B cell (primary cell): ENCODE measurements at regions not wholly inside any gene's neighbourhood (a gene's known extent, or its start where the extent isn't known, plus 50 kb on each side); places are given as distances from the start of the nearest gene placed in this dataset.
"Not testable (repeated sequence)": the region's sequence is repeated elsewhere in the genome, so short reads cannot be mapped to it uniquely, and the experiment has no call there.

Experiments used
- ATAC-seq: fragments of 200-7000 bp; cut with Tn5 transposase; one replicate; pipeline ENCODE4 v1.10.0; 2021; ENCODE audit warnings: low read depth, mild to moderate bottlenecking, moderate number of reproducible peaks, moderate library complexity
- CTCF ChIA-PET: fragments of 350-600 bp; sonication (Branson Sonifier 250); formaldehyde crosslinking; loops from one replicate; lab custom pipeline; 2021; ENCODE audit warnings: antibody characterized with exemption, inconsistent platforms; lab: Charles Lee
- POLR2A ChIA-PET: fragments of 350-600 bp; sonication (Branson Sonifier 250); formaldehyde crosslinking; loops from one replicate; lab custom pipeline; 2021; ENCODE audit warnings: antibody characterized with exemption; lab: Charles Lee
- DNase-seq: peaks from one replicate; pipeline ENCODE4 v3.0.0; 2013
- H2AFZ ChIP-seq: 2 replicates; pipeline ENCODE4 v1.6.1; 2012; ENCODE audit warnings: mild to moderate bottlenecking, low read depth, low read length; ENCODE audit not compliant: insufficient read depth, poor library complexity, severe bottlenecking
- H3K27ac ChIP-seq, 2 donors: 1 replicate in 1 of 2; 2 replicates in 1 of 2; pipeline ENCODE4 v1.5.1; 2012 to 2013; ENCODE audit warnings: low read length in 2 of 2, mild to moderate bottlenecking in 2 of 2, moderate library complexity in 1 of 2
- H3K27me3 ChIP-seq, 4 experiments: fragments of 200-600 bp in 1 of 4; sonication (generic) in 1 of 4; replicated peaks in 1 of 4; 1 replicate in 2 of 4; 2 replicates in 2 of 4; pipeline versions ENCODE4 v1.6.1 to v1.7.0; 2013 to 2016; ENCODE audit warnings: low read length in 3 of 4, mild to moderate bottlenecking in 2 of 4, mixed read lengths in 1 of 4, moderate library complexity in 1 of 4; ENCODE audit not compliant: insufficient read depth in 4 of 4, control insufficient read depth in 3 of 4; ENCODE audit errors: control extremely low read depth in 1 of 4
- H3K36me3 ChIP-seq, 2 experiments: replicated peaks in 1 of 2; 1 replicate in 1 of 2; 2 replicates in 1 of 2; pipeline versions ENCODE4 v1.6.1 to v1.7.1; 2013; ENCODE audit warnings: low read length in 1 of 2; ENCODE audit not compliant: insufficient read depth in 2 of 2, control insufficient read depth in 1 of 2; ENCODE audit errors: control extremely low read depth in 1 of 2, extremely low read depth in 1 of 2
- H3K4me1 ChIP-seq, 2 donors: fragments of 200-600 bp in 1 of 2; sonication (generic) in 1 of 2; 1 replicate in 1 of 2; 2 replicates in 1 of 2; pipeline versions ENCODE4 v1.5.1 to v1.6.1; 2013 to 2017; ENCODE audit warnings: low read length in 2 of 2; ENCODE audit not compliant: control insufficient read depth in 2 of 2, insufficient read depth in 2 of 2
- H3K4me2 ChIP-seq: replicated peaks from 2 replicates; pipeline ENCODE3; 2012; ENCODE audit warnings: mild to moderate bottlenecking, low read depth, low read length; ENCODE audit not compliant: poor library complexity, severe bottlenecking
- H3K4me3 ChIP-seq, 5 experiments: fragments of 200-600 bp in 1 of 5; sonication (generic) in 1 of 5; 1 replicate in 3 of 5; 2 replicates in 2 of 5; pipeline versions ENCODE4 v1.5.1 to v1.7.0; 2011 to 2016; ENCODE audit warnings: low read length in 4 of 5, mild to moderate bottlenecking in 4 of 5, low read depth in 2 of 5, control low read depth in 1 of 5, moderate library complexity in 1 of 5; ENCODE audit not compliant: insufficient read depth in 1 of 5; ENCODE audit errors: control extremely low read depth in 1 of 5, extremely low read depth in 1 of 5
- H3K79me2 ChIP-seq: fragments of 200-600 bp; sonication (generic); one replicate; pipeline ENCODE4 v1.6.0; 2016; ENCODE audit warnings: low read length; ENCODE audit not compliant: control insufficient read depth, insufficient read depth
- H3K9ac ChIP-seq: fragments of 200-600 bp; sonication (generic); 2 replicates; pipeline ENCODE4 v1.6.1; 2017; ENCODE audit warnings: mild to moderate bottlenecking, low read length, moderate library complexity
- H3K9me3 ChIP-seq, 3 donors: one replicate each; pipeline versions ENCODE4 v1.6.1 to v1.7.1; 2013; ENCODE audit warnings: low read length in 2 of 3; ENCODE audit not compliant: control insufficient read depth in 2 of 3, insufficient read depth in 1 of 3; ENCODE audit errors: control extremely low read depth in 1 of 3
- H4K20me1 ChIP-seq: 2 replicates; pipeline ENCODE4 v1.6.0; 2012; ENCODE audit warnings: mild to moderate bottlenecking, low read length; ENCODE audit not compliant: insufficient read depth, control insufficient read depth, poor library complexity, severe bottlenecking
- H3K27ac Mint-ChIP-seq: one replicate; pipeline ENCODE4 v1.8.0; 2021; ENCODE audit warnings: mixed read lengths
- H3K27me3 Mint-ChIP-seq: one replicate; pipeline ENCODE4 v1.8.0; 2021; ENCODE audit warnings: mixed read lengths
- H3K4me1 Mint-ChIP-seq: one replicate; pipeline ENCODE4 v1.8.0; 2021; ENCODE audit warnings: mixed read lengths
- H3K4me3 Mint-ChIP-seq: one replicate; pipeline ENCODE4 v1.8.0; 2021; ENCODE audit warnings: mixed read lengths
- H3K9me3 Mint-ChIP-seq: one replicate; pipeline ENCODE4 v1.8.0; 2022; ENCODE audit warnings: mixed read lengths; ENCODE audit not compliant: insufficient read depth
- WGBS: methylation state at CpG from one replicate; pipeline ENCODE4 v1.1.5; 2013; ENCODE audit warnings: missing lambda C conversion rate; ENCODE audit not compliant: insufficient coverage; 5-methylcytosine and 5-hydroxymethylcytosine counted together
- intact Hi-C: fragments of 100-400 bp; cut with micrococcal nuclease; formaldehyde crosslinking; loops from one replicate; pipeline ENCODE4 v1.10.0; 2022

DNA sequence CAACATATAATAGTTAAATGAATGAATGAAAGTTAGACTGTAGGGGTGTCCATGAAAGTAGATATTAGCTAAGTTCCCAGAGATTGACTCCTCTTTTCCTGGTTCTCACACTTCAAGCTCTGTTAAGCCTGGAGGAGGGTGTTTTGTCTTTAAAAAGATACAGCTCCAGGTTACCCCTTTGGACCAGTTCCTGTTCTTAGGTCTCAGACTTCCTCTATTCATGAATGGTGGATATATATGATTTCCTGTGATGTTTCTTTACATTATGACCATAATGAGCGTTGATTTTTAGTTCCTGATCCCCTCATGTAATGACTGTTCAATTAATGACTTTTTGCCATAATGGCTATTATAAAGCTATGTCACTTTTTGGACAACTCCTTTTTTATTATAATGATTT, 115.9 kb downstream of the FAM72C start:
- intact Hi-C loops, H3K36me3 ChIP-seq, H3K27ac ChIP-seq, H3K9me3 Mint-ChIP-seq, H3K4me3 Mint-ChIP-seq, H3K4me3 ChIP-seq, H3K4me1 ChIP-seq, H3K27me3 ChIP-seq, ATAC-seq, H3K9me3 ChIP-seq, H3K4me1 Mint-ChIP-seq, POLR2A ChIA-PET, H3K9ac ChIP-seq, H3K27ac Mint-ChIP-seq, CTCF ChIA-PET, H2AFZ ChIP-seq, DNase-seq, H3K4me2 ChIP-seq, H3K27me3 Mint-ChIP-seq, H3K79me2 ChIP-seq, H4K20me1 ChIP-seq: not testable (repeated sequence)
- no CpG with 5 or more reads among the region's 1 CpG for WGBS

- H3K4me3 Mint-ChIP-seq, H3K9ac ChIP-seq, H3K27me3 Mint-ChIP-seq, H3K4me3 ChIP-seq, H3K9me3 ChIP-seq, H3K4me1 ChIP-seq, H3K27me3 ChIP-seq, H3K79me2 ChIP-seq, H3K9me3 Mint-ChIP-seq, H4K20me1 ChIP-seq, DNase-seq, ATAC-seq, POLR2A ChIA-PET, H3K36me3 ChIP-seq, H3K27ac Mint-ChIP-seq, H3K27ac ChIP-seq, intact Hi-C loops, H3K4me2 ChIP-seq, CTCF ChIA-PET, H3K4me1 Mint-ChIP-seq, H2AFZ ChIP-seq: not testable (repeated sequence)
- no CpG with 5 or more reads among the region's 2 CpGs for WGBS
Measured at GRCh38 chr1:143854069-143854468, 117.7 kb downstream of the FAM72C start.

GRCh38 chr1:143850637-143851036, 121.1 kb downstream of the FAM72C start:
- H3K4me2 ChIP-seq, H3K4me3 Mint-ChIP-seq, H3K4me1 Mint-ChIP-seq, H3K36me3 ChIP-seq, H3K27ac ChIP-seq, H2AFZ ChIP-seq, H4K20me1 ChIP-seq, H3K9ac ChIP-seq, H3K9me3 ChIP-seq, H3K4me1 ChIP-seq, CTCF ChIA-PET, H3K79me2 ChIP-seq, H3K4me3 ChIP-seq, intact Hi-C loops, H3K27me3 Mint-ChIP-seq, H3K9me3 Mint-ChIP-seq, H3K27ac Mint-ChIP-seq, POLR2A ChIA-PET, H3K27me3 ChIP-seq, ATAC-seq, DNase-seq: not testable (repeated sequence)
- WGBS = no CpG with 5 or more reads among the region's 2 CpGs

GRCh38 chr1:143848859-143849258, 122.9 kb downstream of the FAM72C start:
- intact Hi-C loops, ATAC-seq, H3K27me3 ChIP-seq, H3K27ac Mint-ChIP-seq, H3K27me3 Mint-ChIP-seq, H3K36me3 ChIP-seq, H3K27ac ChIP-seq, H3K9me3 Mint-ChIP-seq, H3K4me1 ChIP-seq, H3K4me1 Mint-ChIP-seq, H3K4me2 ChIP-seq, H3K9me3 ChIP-seq, H3K79me2 ChIP-seq, DNase-seq, POLR2A ChIA-PET, H4K20me1 ChIP-seq, H3K9ac ChIP-seq, H3K4me3 Mint-ChIP-seq, CTCF ChIA-PET, H3K4me3 ChIP-seq, H2AFZ ChIP-seq: not testable (repeated sequence)
